H1 (cell line): ENCODE measurements at regions not wholly inside any gene's neighbourhood (a gene's known extent, or its start where the extent isn't known, plus 50 kb on each side); places are given as distances from the start of the nearest gene placed in this dataset.

Experiments
- CTCF ChIA-PET: fragments of 300-600 bp; sonication (Branson Sonifier 250); formaldehyde crosslinking; loops from one replicate; lab custom pipeline; 2021; ENCODE audit not compliant: partially characterized antibody; lab: Charles Lee
- POLR2A ChIA-PET: fragments of 300-600 bp; sonication (Branson Sonifier 250); formaldehyde crosslinking; loops from one replicate; lab custom pipeline; 2021; ENCODE audit warnings: inconsistent platforms; ENCODE audit not compliant: partially characterized antibody; lab: Charles Lee
- DNase-seq, 2 experiments: peaks; one replicate each; pipeline versions ENCODE4 v3.0.0 to v3.0.0-alpha.2; 2010 to 2022; ENCODE audit warnings: low spot score in 2 of 2, low read depth in 1 of 2, mixed read lengths in 1 of 2
- FAIRE-seq: peaks from 2 replicates; lab custom pipeline; 2011; peaks lifted over from hg19 to GRCh38; lab: Jason Lieb, UNC
- H2AFZ ChIP-seq: 2 replicates; pipeline ENCODE4 v1.8.1; 2012; ENCODE audit warnings: low read length, inconsistent platforms
- H2AK5ac ChIP-seq: 2 replicates; pipeline ENCODE4 v1.6.1; 2013; ENCODE audit warnings: low read depth, low read length
- H2BK120ac ChIP-seq: replicated peaks from 2 replicates; pipeline ENCODE3; 2013; ENCODE audit warnings: low read depth, low read length, inconsistent platforms
- H2BK12ac ChIP-seq: 2 replicates; pipeline ENCODE4 v1.6.1; 2013; ENCODE audit warnings: low read depth, low read length
- H2BK15ac ChIP-seq: 2 replicates; pipeline ENCODE4 v1.6.1; 2013; ENCODE audit warnings: low read length
- H2BK20ac ChIP-seq: 2 replicates; pipeline ENCODE4 v1.6.1; 2013; ENCODE audit warnings: low read length
- H2BK5ac ChIP-seq: 2 replicates; pipeline ENCODE4 v1.6.1; 2013; ENCODE audit warnings: low read depth, low read length
- H3K14ac ChIP-seq: 2 replicates; pipeline ENCODE4 v1.6.1; 2013; ENCODE audit warnings: inconsistent platforms; ENCODE audit not compliant: insufficient read length
- H3K18ac ChIP-seq: 2 replicates; pipeline ENCODE4 v1.6.1; 2013; ENCODE audit warnings: low read length; ENCODE audit errors: extremely low read depth
- H3K23ac ChIP-seq: 2 replicates; pipeline ENCODE4 v1.6.1; 2013; ENCODE audit warnings: inconsistent platforms; ENCODE audit not compliant: insufficient read length
- H3K23me2 ChIP-seq: 2 replicates; pipeline ENCODE4 v1.6.1; 2013; ENCODE audit warnings: low read depth, low read length
- H3K27ac ChIP-seq: 2 replicates; pipeline ENCODE4 v1.6.1; 2011; ENCODE audit warnings: low read depth, low read length, inconsistent platforms
- H3K27me3 ChIP-seq, 4 experiments: replicated peaks in 1 of 4; 1 replicate in 1 of 4; 2 replicates in 3 of 4; pipeline versions ENCODE4 v1.6.1 to v1.8.1; 2011 to 2013; ENCODE audit warnings: low read length in 3 of 4, mild to moderate bottlenecking in 3 of 4, inconsistent platforms in 2 of 4, mixed read lengths in 2 of 4, moderate library complexity in 1 of 4; ENCODE audit not compliant: control insufficient read depth in 3 of 4, insufficient read depth in 3 of 4; ENCODE audit errors: extremely low read depth in 1 of 4
- H3K36me3 ChIP-seq, 4 experiments: 2 replicates each; pipeline versions ENCODE4 v1.6.1 to v1.8.1; 2011 to 2013; ENCODE audit warnings: mild to moderate bottlenecking in 4 of 4, low read length in 3 of 4, moderate library complexity in 2 of 4, control low read depth in 1 of 4, inconsistent platforms in 1 of 4; ENCODE audit not compliant: insufficient read depth in 4 of 4, control insufficient read depth in 2 of 4
- H3K4ac ChIP-seq: replicated peaks from 2 replicates; pipeline ENCODE3; 2013; ENCODE audit warnings: low read length, low read depth, mixed read lengths, inconsistent platforms; ENCODE audit not compliant: insufficient read length
- H3K4me1 ChIP-seq, 4 experiments: replicated peaks in 1 of 4; 1 replicate in 1 of 4; 2 replicates in 3 of 4; pipeline versions ENCODE4 v1.6.1 to v1.8.1; 2011 to 2013; ENCODE audit warnings: low read length in 3 of 4, inconsistent platforms in 2 of 4, mixed read lengths in 1 of 4; ENCODE audit not compliant: insufficient read depth in 4 of 4, control insufficient read depth in 3 of 4
- H3K4me2 ChIP-seq, 2 experiments: 2 replicates each; pipeline versions ENCODE4 v1.6.1 to v1.8.1; 2011 to 2013; ENCODE audit warnings: low read depth in 2 of 2, low read length in 2 of 2, control low read depth in 1 of 2, inconsistent platforms in 1 of 2, mild to moderate bottlenecking in 1 of 2; ENCODE audit not compliant: insufficient read depth in 1 of 2
- H3K4me3 ChIP-seq, 4 experiments: fragments of 200-600, 300-600 bp in 1 of 4; sonication (generic), shearing (Covaris generic), sonication (Bioruptor Twin) in 1 of 4; 2 replicates each; pipeline versions ENCODE4 v1.5.1 to v1.8.1; 2011 to 2016; ENCODE audit warnings: low read length in 4 of 4, low read depth in 3 of 4, control low read depth in 2 of 4, inconsistent platforms in 2 of 4, mild to moderate bottlenecking in 2 of 4, mixed read lengths in 1 of 4, moderate library complexity in 1 of 4; ENCODE audit not compliant: insufficient read depth in 2 of 4; ENCODE audit errors: extremely low read depth in 1 of 4
- H3K56ac ChIP-seq: replicated peaks from 2 replicates; pipeline ENCODE3; 2013; ENCODE audit warnings: low read depth, mild to moderate bottlenecking, mixed read lengths, low read length, inconsistent platforms; ENCODE audit not compliant: insufficient read length
- H3K79me1 ChIP-seq: 2 replicates; pipeline ENCODE4 v1.6.1; 2013; ENCODE audit warnings: low read depth, low read length, control low read depth
- H3K79me2 ChIP-seq, 2 experiments: 2 replicates each; pipeline versions ENCODE4 v1.6.1 to v1.8.1; 2012 to 2013; ENCODE audit warnings: low read length in 2 of 2, mild to moderate bottlenecking in 2 of 2, inconsistent platforms in 1 of 2; ENCODE audit not compliant: insufficient read depth in 2 of 2, control insufficient read depth in 1 of 2
- H3K9ac ChIP-seq, 4 experiments: replicated peaks in 1 of 4; 1 replicate in 1 of 4; 2 replicates in 3 of 4; pipeline versions ENCODE4 v1.6.1 to v1.8.1; 2011 to 2013; ENCODE audit warnings: low read depth in 3 of 4, low read length in 3 of 4, control low read depth in 2 of 4, mild to moderate bottlenecking in 2 of 4, moderate library complexity in 2 of 4, inconsistent platforms in 1 of 4; ENCODE audit errors: extremely low read depth in 1 of 4
- H3K9me3 ChIP-seq, 2 experiments: 2 replicates each; pipeline versions ENCODE4 v1.6.1 to v1.8.1; 2012 to 2013; ENCODE audit warnings: mild to moderate bottlenecking in 2 of 2, moderate library complexity in 2 of 2, control low read depth in 1 of 2, inconsistent platforms in 1 of 2, low read depth in 1 of 2, low read length in 1 of 2, mixed read lengths in 1 of 2; ENCODE audit not compliant: insufficient read depth in 2 of 2
- H4K20me1 ChIP-seq, 2 experiments: replicated peaks in 1 of 2; 2 replicates each; pipeline versions ENCODE3 to v1.8.1; 2011 to 2013; ENCODE audit warnings: inconsistent platforms in 2 of 2, low read length in 2 of 2, mild to moderate bottlenecking in 1 of 2; ENCODE audit not compliant: insufficient read depth in 2 of 2, control insufficient read depth in 1 of 2
- H4K5ac ChIP-seq: 2 replicates; pipeline ENCODE4 v1.6.1; 2013; ENCODE audit warnings: low read length, low read depth, mixed read lengths, inconsistent platforms; ENCODE audit not compliant: insufficient read length
- H4K8ac ChIP-seq: 2 replicates; pipeline ENCODE4 v1.8.0; 2013; ENCODE audit warnings: mild to moderate bottlenecking, moderate library complexity, low read length, inconsistent platforms; ENCODE audit not compliant: insufficient read depth; ENCODE audit errors: extremely low read depth
- H4K91ac ChIP-seq: replicated peaks from 2 replicates; pipeline ENCODE3; 2013; ENCODE audit warnings: low read length, mixed read lengths, inconsistent platforms; ENCODE audit not compliant: insufficient read length
- CHD1 ChIP-seq: IDR thresholded peaks from 2 replicates; pipeline ENCODE4 v1.6.1; 2012; ENCODE audit warnings: low read depth, low read length, improper control_type of control experiment
- RAD21 ChIP-seq, 2 experiments: IDR thresholded peaks in 1 of 2; conservative IDR thresholded peaks in 1 of 2; 2 replicates each; pipeline ENCODE4 v1.6.1; 2011; ENCODE audit warnings: low read depth in 2 of 2, low read length in 2 of 2, improper control_type of control experiment in 1 of 2, inconsistent platforms in 1 of 2, mild to moderate bottlenecking in 1 of 2, moderate library complexity in 1 of 2
- WGBS, 2 experiments: shearing (Covaris generic) in 1 of 2; methylation state at CpG; one replicate each; pipeline versions ENCODE4 v1.1.6 to v1.1.7; 2013 to 2015; ENCODE audit warnings: low lambda C conversion rate in 2 of 2, mixed read lengths in 2 of 2, inconsistent platforms in 1 of 2, low coverage in 1 of 2, missing lambda C conversion rate in 1 of 2; ENCODE audit not compliant: insufficient replicate concordance in 2 of 2, insufficient coverage in 1 of 2, insufficient read length in 1 of 2; ENCODE audit errors: extremely low coverage in 1 of 2, missing lambda C conversion rate in 1 of 2; 5-methylcytosine and 5-hydroxymethylcytosine counted together
- TF ChIP-seq, protein P1 (sequence below), 3 experiments: IDR thresholded peaks; 1 replicate in 2 of 3; 2 replicates in 1 of 3; pipeline versions ENCODE4 v1.5.1 to v1.6.1; 2011; ENCODE audit warnings: low read length in 3 of 3, mild to moderate bottlenecking in 3 of 3, inconsistent platforms in 2 of 3, low read depth in 1 of 3, moderate library complexity in 1 of 3; ENCODE audit not compliant: insufficient read depth in 1 of 3; ENCODE audit errors: control extremely low read depth in 1 of 3

GRCh38 chr6:62707156-62707555, 421.1 kb upstream of the KHDRBS2 start:
- H3K23ac ChIP-seq = no peak overlapping the region
- H3K79me2 ChIP-seq = no peaks in the 10 kb centered on the region
- ChIA-PET CTCF (interaction anchor here (0.7 to 1.1 kb wide), 5 partner anchors 11 to 1666 kb away, joined by 3 read pairs; no protein-coding TSS in a partner anchor), POLR2A (no interaction called here)
- no peaks in the 10 kb centered on the region for H3K27me3 ChIP-seq
- H2BK15ac ChIP-seq = no peak overlapping the region
- no peak overlapping the region for H3K4me3 ChIP-seq
- no peak overlapping the region for H3K14ac ChIP-seq
- no peaks in the 10 kb centered on the region for H3K79me1 ChIP-seq
- H2AK5ac ChIP-seq = no peak overlapping the region
- no peak overlapping the region for H2AFZ ChIP-seq
- no peak overlapping the region; a peak in 1 of 7 replicates for H3K9ac ChIP-seq
- no peak overlapping the region for H2BK5ac ChIP-seq
- no peak overlapping the region for H4K5ac ChIP-seq
- no peak overlapping the region for H3K27ac ChIP-seq
- no peak overlapping the region for H3K56ac ChIP-seq
- no peak overlapping the region for H3K18ac ChIP-seq
- H4K8ac ChIP-seq = no peak overlapping the region
- TF ChIP-seq RAD21 (IDR thresholded peaks at IDR 0.05 in 1 of 2, conservative IDR thresholded peaks at IDR 0.05 in 1 of 2; ENCODE audit: low read depth in 2 of 2, low read length in 2 of 2) (peak; percentile 35 to 36; a peak in 2 of 4 replicates), CHD1 (no peak)
- TF ChIP-seq, protein P1, sequence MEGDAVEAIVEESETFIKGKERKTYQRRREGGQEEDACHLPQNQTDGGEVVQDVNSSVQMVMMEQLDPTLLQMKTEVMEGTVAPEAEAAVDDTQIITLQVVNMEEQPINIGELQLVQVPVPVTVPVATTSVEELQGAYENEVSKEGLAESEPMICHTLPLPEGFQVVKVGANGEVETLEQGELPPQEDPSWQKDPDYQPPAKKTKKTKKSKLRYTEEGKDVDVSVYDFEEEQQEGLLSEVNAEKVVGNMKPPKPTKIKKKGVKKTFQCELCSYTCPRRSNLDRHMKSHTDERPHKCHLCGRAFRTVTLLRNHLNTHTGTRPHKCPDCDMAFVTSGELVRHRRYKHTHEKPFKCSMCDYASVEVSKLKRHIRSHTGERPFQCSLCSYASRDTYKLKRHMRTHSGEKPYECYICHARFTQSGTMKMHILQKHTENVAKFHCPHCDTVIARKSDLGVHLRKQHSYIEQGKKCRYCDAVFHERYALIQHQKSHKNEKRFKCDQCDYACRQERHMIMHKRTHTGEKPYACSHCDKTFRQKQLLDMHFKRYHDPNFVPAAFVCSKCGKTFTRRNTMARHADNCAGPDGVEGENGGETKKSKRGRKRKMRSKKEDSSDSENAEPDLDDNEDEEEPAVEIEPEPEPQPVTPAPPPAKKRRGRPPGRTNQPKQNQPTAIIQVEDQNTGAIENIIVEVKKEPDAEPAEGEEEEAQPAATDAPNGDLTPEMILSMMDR (IDR thresholded peaks at IDR 0.05; ENCODE audit: control extremely low read depth in 1 of 3, insufficient read depth in 1 of 3, low read depth in 1 of 3, low read length in 3 of 3) = peak in 2 of 3 experiments; percentile 25 to 47; a peak in 2 of 4 replicates
- DNase-seq = no peak
- H3K36me3 ChIP-seq = no peaks in the 10 kb centered on the region
- no peak overlapping the region for H3K4ac ChIP-seq
- H3K4me2 ChIP-seq = no peak overlapping the region
- H3K23me2 ChIP-seq = no peaks in the 10 kb centered on the region
- no peaks in the 10 kb centered on the region for H4K20me1 ChIP-seq
- WGBS, 2 experiments = 93% methylated on average over 1 of the region's 1 CpG; no CpG with 5 or more reads in 1 of the 2 experiments
- H2BK20ac ChIP-seq = no peak overlapping the region
- no peak overlapping the region for H4K91ac ChIP-seq
- H3K4me1 ChIP-seq = no peaks in the 10 kb centered on the region
- no peak overlapping the region for H2BK120ac ChIP-seq
- no peaks in the 10 kb centered on the region for H3K9me3 ChIP-seq
- FAIRE-seq = no peak
- no peak overlapping the region for H2BK12ac ChIP-seq
